K562 (cell line): ENCODE measurements at regions not wholly inside any gene's neighbourhood (a gene's known extent, or its start where the extent isn't known, plus 50 kb on each side); places are given as distances from the start of the nearest gene placed in this dataset.

Experiments
- ATAC-seq: fragments of 200-7000 bp; cut with Tn5 transposase; 3 replicates; pipeline ENCODE4 v1.9.1; 2020; ENCODE audit warnings: moderate library complexity
- BruUV-seq: library from RNA; stranded (reverse); fragments of 400-500 nt; replicated peaks from 2 replicates; lab custom pipeline; 2021; lab: Mats Ljungman, UMichigan
- CTCF ChIA-PET: fragments of 300-600 bp; formaldehyde crosslinking; extraction: SDS; loops from one replicate; lab custom pipeline; 2021; ENCODE audit warnings: low intra/inter-chr PET ratio; lab: Yijun Ruan, JAX
- POLR2A ChIA-PET: fragments of 300-600, 350-650 bp; sonication (Branson Sonifier 250); formaldehyde crosslinking; extraction: SDS; loops from one replicate; lab custom pipeline; 2021; ENCODE audit warnings: antibody characterized with exemption, inconsistent platforms; lab: Yijun Ruan, JAX
- DNase-seq, 4 experiments: peaks; one replicate each; pipeline versions ENCODE4 v3.0.0 to v3.0.0-alpha.2; 2011 to 2018; ENCODE audit warnings: low spot score in 3 of 4, mixed read lengths in 3 of 4; ENCODE audit errors: extremely low read depth in 1 of 4
- FAIRE-seq: peaks from 2 replicates; lab custom pipeline; 2011; peaks lifted over from hg19 to GRCh38; lab: Jason Lieb, UNC
- H2AFZ ChIP-seq: 2 replicates; pipeline ENCODE4 v1.6.0; 2011; ENCODE audit warnings: low read depth, low read length, control low read depth, inconsistent platforms
- H3K27ac ChIP-seq: fragments of 200-600 bp; 3 replicates; pipeline ENCODE4 v1.8.0; 2011; ENCODE audit warnings: low read depth, mild to moderate bottlenecking, control low read depth, inconsistent platforms, low read length, moderate library complexity, mixed read lengths; ENCODE audit errors: extremely low read depth
- H3K27me3 ChIP-seq, 2 experiments: fragments of 300-600 bp in 1 of 2; 2 replicates in 1 of 2; 3 replicates in 1 of 2; pipeline versions ENCODE4 v1.6.0 to v1.8.0; 2011; ENCODE audit warnings: inconsistent platforms in 2 of 2, low read length in 2 of 2, mild to moderate bottlenecking in 1 of 2, mixed read lengths in 1 of 2, moderate library complexity in 1 of 2; ENCODE audit not compliant: control insufficient read depth in 2 of 2, insufficient read depth in 2 of 2
- H3K36me3 ChIP-seq: fragments of 300-600 bp; 3 replicates; pipeline ENCODE4 v1.8.0; 2011; ENCODE audit warnings: mild to moderate bottlenecking, low read length, inconsistent platforms; ENCODE audit not compliant: control insufficient read depth, insufficient read depth
- H3K4me1 ChIP-seq, 2 experiments: fragments of 200-600 bp in 1 of 2; replicated peaks in 1 of 2; 2 replicates in 1 of 2; 3 replicates in 1 of 2; pipeline versions ENCODE4 v1.5.1 to v1.8.0; 2011; ENCODE audit warnings: inconsistent platforms in 2 of 2, low read length in 2 of 2, mild to moderate bottlenecking in 1 of 2, mixed read lengths in 1 of 2, moderate library complexity in 1 of 2; ENCODE audit not compliant: control insufficient read depth in 2 of 2, insufficient read depth in 2 of 2
- H3K4me2 ChIP-seq: 2 replicates; pipeline ENCODE4 v1.6.1; 2011; ENCODE audit warnings: low read length, control low read depth, inconsistent platforms, mixed read lengths; ENCODE audit not compliant: insufficient read depth
- H3K4me3 ChIP-seq: fragments of 200-600 bp; sonication (generic), shearing (Covaris generic); 2 replicates; pipeline ENCODE4 v1.5.1; 2016; ENCODE audit warnings: control low read depth, inconsistent platforms
- H3K79me2 ChIP-seq: fragments of 200-600 bp; 3 replicates; pipeline ENCODE4 v1.8.0; 2011; ENCODE audit warnings: low read length, inconsistent platforms; ENCODE audit not compliant: control insufficient read depth, insufficient read depth
- H3K9ac ChIP-seq, 2 experiments: 2 replicates each; pipeline versions ENCODE4 v1.6.0 to v1.6.1; 2011; ENCODE audit warnings: low read depth in 2 of 2, low read length in 2 of 2, control low read depth in 1 of 2, inconsistent platforms in 1 of 2, mild to moderate bottlenecking in 1 of 2, mixed read lengths in 1 of 2; ENCODE audit not compliant: insufficient read depth in 1 of 2
- H3K9me1 ChIP-seq: one replicate; pipeline ENCODE4 v1.6.0; 2011; ENCODE audit warnings: inconsistent platforms, mild to moderate bottlenecking, low read length, moderate library complexity; ENCODE audit not compliant: control insufficient read depth, insufficient read depth
- H3K9me3 ChIP-seq: replicated peaks from 2 replicates; pipeline ENCODE4 v1.5.1; 2011; ENCODE audit warnings: low read depth, low read length, inconsistent platforms; ENCODE audit not compliant: control insufficient read depth, insufficient read depth
- H4K20me1 ChIP-seq: replicated peaks from 2 replicates; pipeline ENCODE4 v1.6.1; 2011; ENCODE audit warnings: low read length, inconsistent platforms, mixed read lengths; ENCODE audit not compliant: control insufficient read depth, insufficient read depth
- CBFA2T3 ChIP-seq: fragments of 450-650 bp; IDR thresholded peaks from 2 replicates; pipeline ENCODE4 v1.6.1; 2017
- CHCHD3 ChIP-seq: fragments of 250-450 bp; sonication (Bioruptor Pico); IDR thresholded peaks from 2 replicates; pipeline ENCODE4 v2.1.2; 2022; ENCODE audit warnings: mild to moderate bottlenecking
- ILF3 ChIP-seq: fragments of 450-650 bp; IDR thresholded peaks from 2 replicates; pipeline ENCODE4 v1.6.1; 2018; ENCODE audit warnings: antibody characterized with exemption, mild to moderate bottlenecking, moderate library complexity, borderline replicate concordance
- JUNB ChIP-seq: fragments of 450-650 bp; formaldehyde crosslinking; conservative IDR thresholded peaks from 2 replicates; pipeline ENCODE4 v1.4.0; 2020; ENCODE audit warnings: mild to moderate bottlenecking
- KDM4B ChIP-seq, 2 experiments: fragments of 450-650 bp in 1 of 2; sonication (generic) in 1 of 2; IDR thresholded peaks; 2 replicates each; pipeline ENCODE4 v1.6.1; 2016 to 2017; ENCODE audit warnings: borderline replicate concordance in 2 of 2, antibody characterized with exemption in 1 of 2, low read depth in 1 of 2, mild to moderate bottlenecking in 1 of 2
- MTF1 ChIP-seq: fragments of 250-450 bp; sonication (Bioruptor Pico); IDR thresholded peaks from 2 replicates; pipeline ENCODE4 v1.9.0; 2021; ENCODE audit warnings: moderate library complexity, mild to moderate bottlenecking, inconsistent platforms, borderline replicate concordance
- NFIX ChIP-seq: fragments of 250-450 bp; sonication (Bioruptor Pico); IDR thresholded peaks from 2 replicates; pipeline ENCODE4 v1.4.0; 2020; ENCODE audit warnings: low read depth, mild to moderate bottlenecking, moderate library complexity
- NFRKB ChIP-seq: fragments of 450-650 bp; IDR thresholded peaks from 2 replicates; pipeline ENCODE4 v1.6.1; 2016; ENCODE audit warnings: low read depth
- PHB2 ChIP-seq: fragments of 450-650 bp; IDR thresholded peaks from 2 replicates; pipeline ENCODE4 v1.6.1; 2017; ENCODE audit warnings: low read depth
- SAFB ChIP-seq: fragments of 200-400 bp; formaldehyde crosslinking; IDR thresholded peaks from 2 replicates; pipeline ENCODE4 v1.6.1; 2017; ENCODE audit warnings: low read depth, low read length, borderline replicate concordance
- ZNF197 ChIP-seq: fragments of 200-800 bp; sonication (Bioruptor generic); IDR thresholded peaks from 2 replicates; pipeline ENCODE4 v1.6.1; 2016; ENCODE audit warnings: low read depth, missing genetic modification characterization, missing compliant biosample characterization
- ZNF785 ChIP-seq: fragments of 250-450 bp; sonication (Bioruptor Pico); IDR thresholded peaks from 2 replicates; pipeline ENCODE4 v1.4.0; 2020; ENCODE audit warnings: mild to moderate bottlenecking
- WGBS: fragments of 100-300 bp; shearing (Covaris generic); methylation state at CpG from one replicate; pipeline ENCODE4 v1.1.6; 2016; ENCODE audit warnings: low coverage, mixed read lengths; ENCODE audit not compliant: insufficient coverage; ENCODE audit errors: missing lambda C conversion rate; 5-methylcytosine and 5-hydroxymethylcytosine counted together
- in situ Hi-C: fragments of 300-500 bp; cut with MboI; formaldehyde crosslinking; loops from 4 replicates; pipeline ENCODE4 v1.15.0; 2018; ENCODE audit warnings: inconsistent platforms, mixed read lengths
- intact Hi-C: fragments of 100-400 bp; cut with micrococcal nuclease; formaldehyde crosslinking; loops from 2 replicates; pipeline ENCODE4 v1.14.2; 2022
- TF ChIP-seq, protein P1 (sequence below): IDR thresholded peaks from 2 replicates; pipeline ENCODE4 v1.6.1; 2016; ENCODE audit warnings: missing genetic modification characterization, missing compliant biosample characterization
- TF ChIP-seq, protein P2 (sequence below): fragments of 250-450 bp; sonication (Bioruptor Pico); IDR thresholded peaks from 2 replicates; pipeline ENCODE4 v1.8.0; 2021; ENCODE audit warnings: borderline replicate concordance, mild to moderate bottlenecking, moderate library complexity; ENCODE audit not compliant: poor library complexity, severe bottlenecking
- TF ChIP-seq, protein P3 (sequence below): IDR thresholded peaks from 2 replicates; pipeline ENCODE4 v1.6.1; 2012; ENCODE audit warnings: low read depth, low read length, improper control_type of control experiment, borderline replicate concordance

DNA sequence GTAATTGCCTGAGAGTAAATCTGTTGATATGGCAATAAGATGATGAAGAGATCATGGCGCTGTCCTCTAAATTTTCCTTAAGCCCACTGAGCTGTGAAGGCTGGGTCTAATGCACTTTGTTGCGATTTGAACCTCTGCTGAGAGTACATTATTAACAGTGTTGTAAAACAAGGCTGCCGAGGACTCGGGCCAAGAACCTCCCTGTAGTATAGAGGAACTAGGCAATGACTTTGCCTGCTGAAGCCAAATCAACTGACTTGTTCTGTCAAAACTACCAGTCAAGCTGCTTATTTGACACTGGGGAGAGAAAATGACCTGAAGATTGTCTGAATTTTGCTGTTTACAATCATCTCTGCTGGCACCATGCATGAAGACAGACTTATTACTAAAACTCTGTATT is 1154.7 kb downstream of the DTWD2 start:
- no peaks in the 10 kb centered on the region for H3K4me1 ChIP-seq
- ChIA-PET CTCF (no interaction called here), POLR2A (no interaction called here)
- H4K20me1 ChIP-seq = no peaks in the 10 kb centered on the region
- no peak for FAIRE-seq
- intact Hi-C loops (no loop called here), in situ Hi-C loops (no loop called here)
- no peak overlapping the region for H2AFZ ChIP-seq
- H3K27me3 ChIP-seq = no peaks in the 10 kb centered on the region
- H3K4me3 ChIP-seq = no peak overlapping the region
- TF ChIP-seq, protein P1, sequence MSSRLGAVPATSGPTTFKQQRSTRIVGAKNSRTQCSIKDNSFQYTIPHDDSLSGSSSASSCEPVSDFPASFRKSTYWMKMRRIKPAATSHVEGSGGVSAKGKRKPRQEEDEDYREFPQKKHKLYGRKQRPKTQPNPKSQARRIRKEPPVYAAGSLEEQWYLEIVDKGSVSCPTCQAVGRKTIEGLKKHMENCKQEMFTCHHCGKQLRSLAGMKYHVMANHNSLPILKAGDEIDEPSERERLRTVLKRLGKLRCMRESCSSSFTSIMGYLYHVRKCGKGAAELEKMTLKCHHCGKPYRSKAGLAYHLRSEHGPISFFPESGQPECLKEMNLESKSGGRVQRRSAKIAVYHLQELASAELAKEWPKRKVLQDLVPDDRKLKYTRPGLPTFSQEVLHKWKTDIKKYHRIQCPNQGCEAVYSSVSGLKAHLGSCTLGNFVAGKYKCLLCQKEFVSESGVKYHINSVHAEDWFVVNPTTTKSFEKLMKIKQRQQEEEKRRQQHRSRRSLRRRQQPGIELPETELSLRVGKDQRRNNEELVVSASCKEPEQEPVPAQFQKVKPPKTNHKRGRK (tag) = no peak
- TF ChIP-seq ILF3 (no peak), SAFB (no peak), CBFA2T3 (no peak), MTF1 (no peak), JUNB (no peak), ZNF785 (CRISPR knock-in tag) (no peak), PHB2 (no peak), NFIX (no peak), ZNF197 (CRISPR knock-in tag) (no peak), CHCHD3 (no peak), NFRKB (no peak), KDM4B (IDR thresholded peaks at IDR 0.05; ENCODE audit: borderline replicate concordance in 2 of 2, low read depth in 1 of 2) (no peak)
- TF ChIP-seq, protein P2, sequence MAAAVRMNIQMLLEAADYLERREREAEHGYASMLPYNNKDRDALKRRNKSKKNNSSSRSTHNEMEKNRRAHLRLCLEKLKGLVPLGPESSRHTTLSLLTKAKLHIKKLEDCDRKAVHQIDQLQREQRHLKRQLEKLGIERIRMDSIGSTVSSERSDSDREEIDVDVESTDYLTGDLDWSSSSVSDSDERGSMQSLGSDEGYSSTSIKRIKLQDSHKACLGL = no peak
- TF ChIP-seq, protein P3, sequence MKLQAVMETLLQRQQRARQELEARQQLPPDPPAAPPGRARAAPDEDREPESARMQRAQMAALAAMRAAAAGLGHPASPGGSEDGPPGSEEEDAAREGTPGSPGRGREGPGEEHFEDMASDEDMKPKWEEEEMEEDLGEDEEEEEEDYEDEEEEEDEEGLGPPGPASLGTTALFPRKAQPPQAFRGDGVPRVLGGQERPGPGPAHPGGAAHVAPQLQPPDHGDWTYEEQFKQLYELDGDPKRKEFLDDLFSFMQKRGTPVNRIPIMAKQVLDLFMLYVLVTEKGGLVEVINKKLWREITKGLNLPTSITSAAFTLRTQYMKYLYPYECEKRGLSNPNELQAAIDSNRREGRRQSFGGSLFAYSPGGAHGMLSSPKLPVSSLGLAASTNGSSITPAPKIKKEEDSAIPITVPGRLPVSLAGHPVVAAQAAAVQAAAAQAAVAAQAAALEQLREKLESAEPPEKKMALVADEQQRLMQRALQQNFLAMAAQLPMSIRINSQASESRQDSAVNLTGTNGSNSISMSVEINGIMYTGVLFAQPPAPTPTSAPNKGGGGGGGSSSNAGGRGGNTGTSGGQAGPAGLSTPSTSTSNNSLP = no peak
- 0% methylated on average over 4 of the region's 4 CpGs for WGBS
- no peak for ATAC-seq
- no peak for DNase-seq
- no peaks in the 10 kb centered on the region for H3K36me3 ChIP-seq
- H3K27ac ChIP-seq = no peak overlapping the region
- no peaks in the 10 kb centered on the region for H3K79me2 ChIP-seq
- H3K9ac ChIP-seq = no peak overlapping the region
- H3K9me1 ChIP-seq = no peaks in the 10 kb centered on the region
- 0 out of 2 replicates have a peak, but pooled peaks cover 3% of the 10 kb centered on the region for H3K9me3 ChIP-seq
- BruUV-seq = no TSS peak
- no peak overlapping the region for H3K4me2 ChIP-seq
